HCT116 (cell line): ENCODE measurements at regions not wholly inside any gene's neighbourhood (a gene's known extent, or its start where the extent isn't known, plus 50 kb on each side); places are given as distances from the start of the nearest gene placed in this dataset.

ENCODE experiments used
- ATAC-seq: fragments of 200-7000 bp; cut with Tn5 transposase; 2 replicates; pipeline ENCODE4 v1.9.1; 2020; ENCODE audit warnings: mild to moderate bottlenecking, moderate library complexity
- BruUV-seq: library from RNA; stranded (reverse); fragments of 400-500 nt; replicated peaks from 2 replicates; lab custom pipeline; 2021; lab: Mats Ljungman, UMichigan
- CTCF ChIA-PET: fragments of 300-600 bp; sonication (Branson Sonifier 250); formaldehyde crosslinking; loops from one replicate; lab custom pipeline; 2021; ENCODE audit warnings: antibody characterized with exemption; lab: Charles Lee
- POLR2A ChIA-PET: fragments of 300-600, 350-600 bp; sonication (Branson Sonifier 250); formaldehyde crosslinking; loops from one replicate; lab custom pipeline; 2021; ENCODE audit warnings: antibody characterized with exemption; lab: Charles Lee
- RAD21 ChIA-PET, 2 experiments: fragments of 300-600 bp; sonication (Branson Sonifier 250); formaldehyde crosslinking; loops; one replicate each; lab custom pipeline; 2023; ENCODE audit warnings: low total read pairs in 2 of 2; ENCODE audit not compliant: uncharacterized antibody in 2 of 2, unreplicated experiment in 2 of 2, low non-redundant PET in 1 of 2; lab: Charles Lee
- DNase-seq: peaks from one replicate; pipeline ENCODE4 v3.0.0-alpha.2; 2010; ENCODE audit warnings: low read depth, low spot score
- H2AFZ ChIP-seq: fragments of 200-600 bp; shearing (Covaris generic), sonication (generic); 2 replicates; pipeline ENCODE4 v1.6.1; 2017; ENCODE audit warnings: low read depth, mixed run types, mixed read lengths, antibody characterized with exemption, low read length; ENCODE audit not compliant: poor library complexity, severe bottlenecking
- H3K27ac ChIP-seq: 2 replicates; pipeline ENCODE4 v1.5.1; 2012; ENCODE audit warnings: low read depth, low read length
- H3K27me3 ChIP-seq: fragments of 200-600 bp; sonication (generic); 2 replicates; pipeline ENCODE4 v1.6.1; 2016; ENCODE audit warnings: mixed run types, low read length, mixed read lengths; ENCODE audit not compliant: insufficient read depth
- H3K36me3 ChIP-seq, 2 experiments: fragments of 200-500 bp in 1 of 2; fragments of 200-600 bp in 1 of 2; sonication (Bioruptor generic) in 1 of 2; sonication (generic) in 1 of 2; 2 replicates each; pipeline versions ENCODE4 v1.5.1 to v1.6.1; 2014 to 2016; ENCODE audit warnings: low read length in 2 of 2, inconsistent platforms in 1 of 2, mixed read lengths in 1 of 2, mixed run types in 1 of 2; ENCODE audit not compliant: insufficient read depth in 2 of 2, control insufficient read depth in 1 of 2
- H3K4me1 ChIP-seq, 2 experiments: fragments of 200-600 bp in 1 of 2; sonication (generic) in 1 of 2; 2 replicates each; pipeline versions ENCODE4 v1.5.1 to v1.6.1; 2012 to 2017; ENCODE audit warnings: low read length in 2 of 2, inconsistent platforms in 1 of 2, mild to moderate bottlenecking in 1 of 2, mixed read lengths in 1 of 2, mixed run types in 1 of 2, moderate library complexity in 1 of 2; ENCODE audit not compliant: insufficient read depth in 2 of 2, control insufficient read depth in 1 of 2
- H3K4me2 ChIP-seq: fragments of 200-600 bp; sonication (generic); 2 replicates; pipeline ENCODE4 v1.6.1; 2017; ENCODE audit warnings: mixed run types, low read length, mixed read lengths
- H3K4me3 ChIP-seq, 2 experiments: fragments of 200-600 bp in 1 of 2; sonication (generic) in 1 of 2; replicated peaks in 1 of 2; 2 replicates each; pipeline ENCODE4 v1.5.1; 2011 to 2016; ENCODE audit warnings: low read length in 2 of 2, control low read depth in 1 of 2, low read depth in 1 of 2, mild to moderate bottlenecking in 1 of 2, mixed read lengths in 1 of 2, mixed run types in 1 of 2
- H3K79me2 ChIP-seq: fragments of 200-600 bp; sonication (generic); 2 replicates; pipeline ENCODE4 v1.6.1; 2017; ENCODE audit warnings: mild to moderate bottlenecking, mixed run types, low read length, moderate library complexity, mixed read lengths; ENCODE audit not compliant: insufficient read depth
- H3K9ac ChIP-seq: fragments of 200-600 bp; sonication (generic); 2 replicates; pipeline ENCODE4 v1.6.1; 2016; ENCODE audit warnings: low read length, mixed read lengths
- H3K9me2 ChIP-seq: fragments of 200-600 bp; sonication (generic), shearing (Covaris generic); 2 replicates; pipeline ENCODE4 v1.6.1; 2017; ENCODE audit warnings: mixed run types, mild to moderate bottlenecking, moderate library complexity; ENCODE audit not compliant: insufficient read depth
- H3K9me3 ChIP-seq, 2 experiments: fragments of 200-500 bp in 1 of 2; fragments of 200-600 bp in 1 of 2; sonication (Bioruptor generic) in 1 of 2; sonication (generic) in 1 of 2; 2 replicates each; pipeline ENCODE4 v1.6.1; 2014 to 2017; ENCODE audit warnings: low read length in 2 of 2, mixed read lengths in 2 of 2, inconsistent platforms in 1 of 2, low read depth in 1 of 2, mild to moderate bottlenecking in 1 of 2, mixed run types in 1 of 2, moderate library complexity in 1 of 2; ENCODE audit not compliant: control insufficient read depth in 1 of 2, insufficient read depth in 1 of 2
- H4K20me1 ChIP-seq: fragments of 200-600 bp; sonication (generic), shearing (Covaris generic); 2 replicates; pipeline ENCODE4 v1.6.1; 2017; ENCODE audit warnings: mixed run types, mild to moderate bottlenecking, moderate library complexity; ENCODE audit not compliant: insufficient read depth
- ATF3 ChIP-seq: IDR thresholded peaks from 2 replicates; pipeline ENCODE4 v1.6.1; 2012
- ELF1 ChIP-seq: IDR thresholded peaks from 2 replicates; pipeline ENCODE4 v1.6.1; 2012; ENCODE audit warnings: low read depth, borderline replicate concordance
- EZH2 ChIP-seq: fragments of 200-600 bp; sonication (generic); IDR thresholded peaks from 2 replicates; pipeline ENCODE4 v1.6.1; 2017; ENCODE audit warnings: antibody characterized with exemption, mixed run types
- EZH2phosphoT487 ChIP-seq: fragments of 200-600 bp; IDR thresholded peaks from 2 replicates; pipeline ENCODE4 v1.6.1; 2018; ENCODE audit warnings: antibody characterized with exemption, borderline replicate concordance
- POLR2A ChIP-seq: IDR thresholded peaks from 2 replicates; pipeline ENCODE4 v1.7.0; 2011; ENCODE audit warnings: borderline replicate concordance; ENCODE audit not compliant: insufficient read depth, insufficient read length; ENCODE audit errors: extremely low read depth
- RAD21 ChIP-seq: IDR thresholded peaks from 2 replicates; pipeline ENCODE4 v1.6.1; 2012; ENCODE audit warnings: low read depth, mild to moderate bottlenecking
- SP1 ChIP-seq: IDR thresholded peaks from 2 replicates; pipeline ENCODE4 v1.6.1; 2012; ENCODE audit warnings: low read depth
- SRF ChIP-seq: IDR thresholded peaks from 2 replicates; pipeline ENCODE4 v1.6.1; 2012; ENCODE audit warnings: low read depth
- TCF7L2 ChIP-seq: IDR thresholded peaks from 2 replicates; pipeline ENCODE4 v1.7.0; 2011; ENCODE audit warnings: borderline replicate concordance, inconsistent platforms; ENCODE audit not compliant: insufficient read depth, insufficient read length; ENCODE audit errors: extremely low read depth
- YY1 ChIP-seq: IDR thresholded peaks from 2 replicates; pipeline ENCODE4 v1.6.1; 2011; ENCODE audit warnings: low read length, low read depth, moderate library complexity, mild to moderate bottlenecking; ENCODE audit not compliant: insufficient replicate concordance; ENCODE audit errors: extremely low read depth
- ZNF274 ChIP-seq: fragments of 200-500 bp; sonication (Bioruptor generic); IDR thresholded peaks from 2 replicates; pipeline ENCODE4 v1.6.1; 2014; ENCODE audit warnings: mild to moderate bottlenecking, low read depth, low read length, inconsistent platforms
- intact Hi-C: fragments of 100-400 bp; cut with micrococcal nuclease; formaldehyde crosslinking; loops from 2 replicates; pipeline ENCODE4 v1.10.0; 2022

- ChIA-PET RAD21 (no interaction called here), POLR2A (no interaction called here)
- Histone ChIP-seq H3K27me3 (peaks cover 4% of the 10 kb centered on the region; the same call in 1 of the 2 replicates), H3K9me3 (no peaks in the 10 kb centered on the region), H3K9ac (no peak overlapping the region), H3K4me1 (no peaks in the 10 kb centered on the region), H3K4me3 (no peak overlapping the region), H3K27ac (no peak overlapping the region), H3K4me2 (no peak overlapping the region)
- intact Hi-C loops: no loop called here
- DNase-seq: no peak
- TF ChIP-seq EZH2phosphoT487: no peak
- no peak for TF ChIP-seq YY1
- no peak for TF ChIP-seq EZH2
- TF ChIP-seq RAD21: no peak
- TF ChIP-seq ZNF274: no peak
- no peak for TF ChIP-seq ELF1
- no peak for TF ChIP-seq SP1
- TF ChIP-seq ATF3: no peak
- TF ChIP-seq TCF7L2: no peak
- TF ChIP-seq, all 23 proteins: peak for 0
- no peak overlapping the region for H2AFZ ChIP-seq
- no TSS peak for BruUV-seq
- CTCF ChIA-PET: no interaction called here
- H3K9me2 ChIP-seq: no peaks in the 10 kb centered on the region
- H3K79me2 ChIP-seq: no peaks in the 10 kb centered on the region
- H4K20me1 ChIP-seq: no peaks in the 10 kb centered on the region
- H3K36me3 ChIP-seq: no peaks in the 10 kb centered on the region
- ATAC-seq: no peak
Measured at GRCh38 chr14:97368900-97369564, 571.9 kb downstream of the VRK1 start.

- ATAC-seq: no peak
- Histone ChIP-seq H2AFZ (no peak overlapping the region), H4K20me1 (no peaks in the 10 kb centered on the region), H3K9me3 (no peaks in the 10 kb centered on the region), H3K9ac (no peak overlapping the region), H3K27ac (no peak overlapping the region), H3K4me3 (no peak overlapping the region), H3K9me2 (no peaks in the 10 kb centered on the region), H3K36me3 (no peaks in the 10 kb centered on the region), H3K79me2 (no peaks in the 10 kb centered on the region), H3K4me1 (no peaks in the 10 kb centered on the region), H3K27me3 (peaks cover 10% of the 10 kb centered on the region), H3K4me2 (no peak overlapping the region)
- no TSS peak for BruUV-seq
- CTCF ChIA-PET: no interaction called here
- TF ChIP-seq SRF: no peak
- TF ChIP-seq POLR2A: no peak
- TF ChIP-seq, all 23 proteins: peak for 0
- ChIA-PET RAD21 (no interaction called here), POLR2A (no interaction called here)
- intact Hi-C loops: no loop called here
- DNase-seq: no peak
Measured at GRCh38 chr14:97369901-97370300, 572.7 kb downstream of the VRK1 start.
